GM11168 (cell line): ENCODE measurements at regions not wholly inside any gene's neighbourhood (a gene's known extent, or its start where the extent isn't known, plus 50 kb on each side); places are given as distances from the start of the nearest gene placed in this dataset.
"Not testable (repeated sequence)": the region's sequence is repeated elsewhere in the genome, so short reads cannot be mapped to it uniquely, and the experiment has no call there.

Experiments
- in situ Hi-C: fragments of 300-500 bp; cut with MboI; formaldehyde crosslinking; loops from one replicate; pipeline ENCODE4 v1.12.0; 2022; ENCODE audit warnings: low sequenced_read_pairs; ENCODE audit not compliant: unreplicated experiment

GRCh38 chr13:58463841-58464240, 832.3 kb downstream of the PCDH17 start:
- in situ Hi-C loops, result no loop called here

- in situ Hi-C loops, result no loop called here
Measured at GRCh38 chr13:58467176-58467575, 835.6 kb downstream of the PCDH17 start.

DNA sequence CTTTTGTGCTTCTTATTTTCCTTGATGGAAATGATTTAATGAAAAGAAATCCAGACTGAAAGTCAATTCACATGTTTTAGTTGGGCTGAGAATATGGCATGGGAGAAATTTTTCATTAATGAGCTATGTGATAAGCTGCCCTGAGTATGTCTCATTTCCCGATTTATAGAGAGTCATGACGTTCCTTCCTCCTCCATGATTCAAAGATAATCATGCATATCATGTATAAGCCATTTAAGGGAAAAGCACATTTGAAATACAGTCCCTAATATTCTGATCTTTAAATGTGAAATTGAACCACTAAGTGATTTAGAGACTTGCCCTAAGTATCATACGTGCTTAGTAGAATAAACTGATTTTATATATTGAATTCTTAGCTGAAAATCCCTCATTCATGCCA, 840.9 kb downstream of the PCDH17 start:
- in situ Hi-C loops, result no loop called here

DNA sequence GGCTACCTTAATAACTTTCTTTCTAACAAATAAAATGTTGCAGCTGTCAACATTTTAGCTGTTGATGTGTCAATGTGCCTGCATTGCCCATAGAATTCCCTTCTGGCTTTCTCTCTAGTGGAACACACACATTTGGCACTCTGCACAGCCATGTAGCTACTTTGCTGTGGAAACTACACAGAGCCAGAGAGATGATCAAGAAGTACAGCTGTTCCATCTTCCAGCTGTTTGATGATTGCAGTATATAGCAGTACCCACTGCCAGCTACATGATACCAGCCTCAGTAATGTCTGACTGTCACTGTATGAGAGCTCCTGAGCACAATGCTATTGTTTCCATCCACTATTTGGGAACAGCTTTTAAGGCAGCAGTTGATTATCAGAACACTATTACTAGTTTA, 843.0 kb downstream of the PCDH17 start:
- in situ Hi-C loops, result no loop called here

DNA sequence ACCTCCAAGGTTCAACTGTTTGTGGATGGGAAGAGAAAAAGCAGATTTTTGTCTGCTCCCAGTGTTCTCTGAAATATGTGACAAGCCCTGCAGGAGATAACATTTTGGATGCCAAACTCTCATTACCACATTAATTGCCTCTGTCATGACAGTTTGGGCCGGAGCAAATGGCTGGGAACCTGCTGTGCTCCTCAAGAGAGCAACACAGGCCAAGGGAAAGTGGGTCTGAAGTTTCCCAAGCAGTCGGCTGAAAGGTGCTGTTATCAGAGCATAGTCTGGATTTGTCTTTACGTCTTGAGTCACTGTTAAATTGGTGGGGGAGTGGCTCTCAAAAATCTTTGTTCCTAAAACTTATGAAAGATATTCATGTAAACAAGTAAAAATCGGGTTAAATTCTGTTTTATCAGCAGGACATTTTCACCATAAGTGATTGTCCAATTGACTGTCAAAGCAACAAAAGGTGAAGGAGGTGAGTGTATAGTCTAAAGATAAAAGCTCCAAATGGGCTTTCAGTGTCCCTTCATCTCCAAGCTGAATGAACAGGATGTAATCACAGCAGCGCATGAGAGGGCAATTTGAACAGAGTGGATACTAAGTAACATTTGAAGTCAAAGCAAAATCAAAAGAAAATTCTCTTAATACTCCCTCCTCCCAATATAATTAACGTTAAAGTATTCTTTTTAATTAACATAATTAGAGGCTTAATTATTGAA, 844.8 kb downstream of the PCDH17 start:
- in situ Hi-C loops, result no loop called here

- in situ Hi-C loops, result no loop called here
Measured at GRCh38 chr13:58478858-58479257, 847.3 kb downstream of the PCDH17 start.

DNA sequence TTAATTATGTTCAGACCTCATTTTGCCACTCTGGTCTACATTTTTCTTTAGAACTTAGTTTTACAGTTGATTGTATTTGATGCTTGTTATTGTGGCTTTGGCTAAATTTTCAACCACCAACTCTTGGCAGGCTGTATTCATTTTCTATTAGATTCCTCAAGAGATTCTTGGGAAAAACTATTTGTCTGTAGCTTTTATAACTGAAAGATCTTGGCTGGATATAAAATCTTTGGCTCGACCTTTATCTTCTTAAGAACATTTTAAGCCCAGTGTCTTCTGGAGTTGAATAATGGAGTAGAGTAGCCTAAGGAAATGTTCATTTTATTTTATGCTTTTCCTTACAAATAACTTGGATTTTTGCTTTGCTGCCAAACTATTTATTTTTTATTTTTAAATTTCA, 848.5 kb downstream of the PCDH17 start:
- in situ Hi-C loops, result no loop called here

- in situ Hi-C loops, result no loop called here
Measured at GRCh38 chr13:58488251-58488650, 856.7 kb downstream of the PCDH17 start.

GRCh38 chr13:58495668-58496067, 864.1 kb downstream of the PCDH17 start:
- in situ Hi-C loops, result no loop called here

GRCh38 chr13:58500938-58501337, 869.4 kb downstream of the PCDH17 start:
- in situ Hi-C loops, result no loop called here

DNA sequence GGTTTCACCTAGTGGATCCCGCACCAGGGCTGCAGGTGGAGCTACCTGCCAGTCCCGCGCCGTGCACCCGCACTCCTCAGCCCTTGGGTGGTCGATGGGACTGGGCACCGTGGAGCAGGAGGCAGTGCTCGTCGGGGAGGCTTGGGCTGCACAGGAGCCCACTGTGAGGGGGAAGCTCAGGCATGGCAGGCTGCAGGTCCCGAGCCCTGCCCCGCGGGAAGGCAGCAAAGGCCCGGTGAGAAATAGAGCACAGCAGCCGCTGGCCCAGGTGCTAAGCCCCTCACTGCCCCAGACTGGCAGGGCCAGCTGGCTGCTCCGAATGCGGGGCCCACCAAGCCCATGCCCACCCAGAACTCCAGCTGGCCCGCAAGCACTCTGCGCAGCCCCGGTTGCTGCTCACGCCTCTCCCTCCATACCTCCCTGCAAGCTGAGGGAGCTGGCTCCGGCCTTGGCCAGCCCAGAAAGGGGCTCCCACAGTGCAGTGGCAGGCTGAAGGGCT, 872.7 kb downstream of the PCDH17 start:
- in situ Hi-C loops, result not testable (repeated sequence)

GRCh38 chr13:58505262-58505920, 873.8 kb downstream of the PCDH17 start:
- in situ Hi-C loops, result not testable (repeated sequence)

- in situ Hi-C loops, result no loop called here
Measured at GRCh38 chr13:58528351-58528750, 896.8 kb downstream of the PCDH17 start.

GRCh38 chr13:58531614-58532013, 900.1 kb downstream of the PCDH17 start:
- in situ Hi-C loops, result no loop called here

DNA sequence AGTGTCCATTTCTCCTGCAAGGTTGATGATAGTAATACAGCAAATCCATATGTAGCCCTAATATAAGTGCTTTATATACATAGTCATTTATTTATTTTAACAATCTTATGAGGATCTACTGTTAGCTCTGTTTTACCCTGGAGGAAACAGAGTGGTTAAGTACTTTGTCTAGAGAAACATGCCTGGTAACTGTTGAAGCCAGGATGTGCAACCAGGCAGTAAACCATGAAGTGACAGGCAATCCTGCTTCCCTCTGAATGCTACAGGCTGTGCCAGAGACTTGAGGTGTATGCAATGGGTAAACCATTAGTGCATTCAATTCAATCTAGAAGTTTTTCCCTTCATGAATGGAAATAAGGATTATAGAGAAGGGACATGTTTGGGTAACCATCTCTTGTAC, 911.0 kb downstream of the PCDH17 start:
- in situ Hi-C loops, result no loop called here

DNA sequence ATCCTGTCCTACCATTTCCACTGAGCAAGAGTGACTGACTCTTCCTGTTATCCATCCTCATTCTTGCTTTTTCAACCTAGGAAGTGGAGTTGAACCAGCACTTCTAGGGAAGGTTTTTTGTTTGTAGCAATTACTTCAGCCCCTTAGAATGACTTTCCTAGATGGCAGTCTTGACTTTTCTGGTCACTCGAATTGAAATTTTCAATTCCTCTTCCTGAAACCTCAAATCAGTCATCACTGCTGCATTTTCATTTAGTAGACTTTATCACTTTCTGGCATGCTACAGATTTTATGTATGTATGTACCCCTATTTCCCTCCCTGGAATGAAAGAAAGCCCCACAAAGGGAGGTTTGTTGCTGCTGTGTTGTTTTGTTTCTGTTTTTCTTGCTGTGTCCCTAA, 915.9 kb downstream of the PCDH17 start:
- in situ Hi-C loops, result no loop called here

GRCh38 chr13:58566176-58566575, 934.6 kb downstream of the PCDH17 start:
- in situ Hi-C loops, result no loop called here

GRCh38 chr13:58573743-58574142, 942.2 kb downstream of the PCDH17 start:
- in situ Hi-C loops, result no loop called here

DNA sequence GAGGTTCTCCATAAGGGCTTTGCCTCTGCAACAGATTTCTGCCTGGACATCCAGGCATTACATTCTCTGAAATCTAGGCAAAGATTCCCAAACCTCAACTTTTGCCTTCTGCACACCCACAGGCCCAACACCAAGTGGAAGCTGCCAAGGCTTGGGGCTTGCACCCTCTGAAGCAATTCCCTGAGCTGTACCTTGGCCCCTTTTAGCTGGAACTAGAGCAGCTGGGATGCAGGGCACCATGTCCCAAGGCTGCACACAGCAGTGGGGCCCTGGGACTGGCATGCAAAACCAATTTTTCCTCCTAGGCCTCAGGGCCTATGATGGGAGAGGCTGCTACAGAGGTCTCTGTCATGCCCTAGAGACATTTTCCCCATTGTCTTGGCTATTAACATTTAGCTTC, 943.2 kb downstream of the PCDH17 start:
- in situ Hi-C loops, result no loop called here

- in situ Hi-C loops, result no loop called here
Measured at GRCh38 chr13:58579468-58579867, 947.9 kb downstream of the PCDH17 start.

GRCh38 chr13:58583966-58584365, 952.4 kb downstream of the PCDH17 start:
- in situ Hi-C loops, result no loop called here

DNA sequence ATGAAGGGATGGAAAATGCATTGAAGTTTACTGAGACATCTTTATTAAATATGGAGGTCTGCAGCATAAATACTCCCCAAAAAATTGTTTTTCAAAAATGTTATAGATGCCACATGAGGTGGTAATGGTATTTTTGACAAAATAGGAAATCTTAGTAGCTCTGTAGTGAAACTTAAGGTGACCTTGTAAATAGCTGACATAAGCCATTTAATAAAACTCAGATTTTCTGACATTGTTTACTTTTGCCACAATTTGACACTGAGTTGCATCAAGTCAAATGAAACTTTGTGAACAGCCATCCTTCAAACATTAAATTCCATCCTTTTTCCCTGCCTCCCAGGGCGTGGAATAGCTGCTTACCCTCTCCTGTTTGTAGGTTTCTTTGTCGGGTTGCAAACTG, 953.1 kb downstream of the PCDH17 start:
- in situ Hi-C loops, result no loop called here
